ENCODE measurements at regions not wholly inside any gene's neighbourhood (a gene's known extent, or its start where the extent isn't known, plus 50 kb on each side); places are given as distances from the start of the nearest gene placed in this dataset.
"Not testable (repeated sequence)": the region's sequence is repeated elsewhere in the genome, so short reads cannot be mapped to it uniquely, and the experiment has no call there.

GRCh38 chr13:90800082-90800746 lies 547.3 kb upstream of the MIR17HG start:
- intact Hi-C loops (cut with DNase I, micrococcal nuclease), result no loop called here
- ATAC-seq (no peak), DNase-seq (peak in 1 of 2 donors; percentile 33)

- ATAC-seq, result no peak
- intact Hi-C loops (cut with DNase I, micrococcal nuclease), result no loop called here
- DNase-seq, result no peak
These were observed 545.9 kb upstream of the MIR17HG start for GRCh38 chr13:90801621-90802020.

GRCh38 chr13:90803210-90803609 lies 544.3 kb upstream of the MIR17HG start:
- no peak for ATAC-seq
- intact Hi-C loops (cut with DNase I, micrococcal nuclease), result no loop called here
- DNase-seq, result no peak

GRCh38 chr13:90806016-90806615 lies 541.4 kb upstream of the MIR17HG start:
- intact Hi-C loops (cut with DNase I, micrococcal nuclease), result no loop called here
- no peak for DNase-seq
- ATAC-seq, result no peak

GRCh38 chr13:90806892-90807291 lies 540.6 kb upstream of the MIR17HG start:
- intact Hi-C loops (cut with DNase I, micrococcal nuclease), result no loop called here
- ATAC-seq (no peak), DNase-seq (no peak)

- ATAC-seq (no peak), DNase-seq (no peak)
- intact Hi-C loops (cut with DNase I, micrococcal nuclease), result no loop called here
These were observed 538.6 kb upstream of the MIR17HG start for GRCh38 chr13:90808838-90809237.

- intact Hi-C loops (cut with DNase I, micrococcal nuclease), result no loop called here
- peak; percentile 63 for ATAC-seq
- DNase-seq, result no peak
These were observed 523.5 kb upstream of the MIR17HG start for GRCh38 chr13:90824032-90824431.

GRCh38 chr13:90826688-90827087 lies 520.8 kb upstream of the MIR17HG start:
- ATAC-seq, result no peak
- DNase-seq, result no peak
- intact Hi-C loops (cut with DNase I, micrococcal nuclease), result no loop called here

- DNase-seq (no peak), ATAC-seq (no peak)
- intact Hi-C loops (cut with DNase I, micrococcal nuclease), result no loop called here
These were observed 516.7 kb upstream of the MIR17HG start for GRCh38 chr13:90830782-90831181.

- no peak for ATAC-seq
- intact Hi-C loops (cut with DNase I, micrococcal nuclease), result no loop called here
- DNase-seq, result no peak
These were observed 513.5 kb upstream of the MIR17HG start for GRCh38 chr13:90833951-90834350.

GRCh38 chr13:90834700-90835099 lies 512.8 kb upstream of the MIR17HG start:
- ATAC-seq, result no peak
- DNase-seq, result no peak

GRCh38 chr13:90835826-90836225 lies 511.7 kb upstream of the MIR17HG start:
- no peak for ATAC-seq
- no peak for DNase-seq
- intact Hi-C loops (cut with DNase I, micrococcal nuclease), result no loop called here

More at GRCh38 chr13:90834700-90835099, 512.8 kb upstream of the MIR17HG start:
- intact Hi-C loops (cut with DNase I, micrococcal nuclease), result no loop called here

GRCh38 chr13:90838317-90838960 lies 509.0 kb upstream of the MIR17HG start:
- no peak for ATAC-seq
- no peak for DNase-seq
- intact Hi-C loops (cut with DNase I, micrococcal nuclease), result no loop called here

- ATAC-seq (no peak), DNase-seq (no peak)
- intact Hi-C loops (cut with DNase I, micrococcal nuclease), result no loop called here
These were observed 508.4 kb upstream of the MIR17HG start for GRCh38 chr13:90839061-90839460.

- no peak for ATAC-seq
- DNase-seq, result no peak
- intact Hi-C loops (cut with DNase I, micrococcal nuclease), result no loop called here
These were observed 500.6 kb upstream of the MIR17HG start for GRCh38 chr13:90846936-90847335.

GRCh38 chr13:90853666-90854065 lies 493.8 kb upstream of the MIR17HG start:
- intact Hi-C loops (cut with DNase I, micrococcal nuclease); ATAC-seq; DNase-seq: not testable (repeated sequence)

- DNase-seq (no peak), ATAC-seq (no peak)
- intact Hi-C loops (cut with DNase I, micrococcal nuclease), result no loop called here
These were observed 489.6 kb upstream of the MIR17HG start for GRCh38 chr13:90857921-90858320.

GRCh38 chr13:90866006-90866405 lies 481.5 kb upstream of the MIR17HG start:
- intact Hi-C loops (cut with DNase I, micrococcal nuclease), result no loop called here
- DNase-seq (no peak), ATAC-seq (no peak)

GRCh38 chr13:90867336-90867683 lies 480.2 kb upstream of the MIR17HG start:
- peak; percentile 49 to 70 for DNase-seq
- intact Hi-C loops (cut with DNase I, micrococcal nuclease), result no loop called here
- ATAC-seq, result peak; percentile 89

- DNase-seq (peak in 1 of 2 donors; percentile 28), ATAC-seq (no peak)
- intact Hi-C loops (cut with DNase I, micrococcal nuclease), result no loop called here
These were observed 479.1 kb upstream of the MIR17HG start for GRCh38 chr13:90868321-90868920.

Measured in left colon (tissue), 2 donors.